Activated T-cell treated with anti-CD3 and anti-CD28 coated beads, Interleukin-2, amount 50 U/mL, for 72 hours (primary cell): ENCODE measurements at regions not wholly inside any gene's neighbourhood (a gene's known extent, or its start where the extent isn't known, plus 50 kb on each side); places are given as distances from the start of the nearest gene placed in this dataset.

Source experiments
- ATAC-seq, 2 donors: fragments of 150-1000 bp; cut with Tn5 transposase; replicated peaks in 1 of 2; 2 replicates each; pipeline ENCODE4 v1.10.0; 2021; ENCODE audit warnings: moderate library complexity in 2 of 2, mild to moderate bottlenecking in 1 of 2
- DNase-seq, 2 donors: peaks; one replicate each; pipeline ENCODE4 v3.0.0; 2021 to 2022; ENCODE audit warnings: mixed read lengths in 1 of 2
- H3K27ac Mint-ChIP-seq: one replicate; pipeline ENCODE4 v1.8.0; 2022; ENCODE audit warnings: mild to moderate bottlenecking, moderate library complexity, mixed read lengths
- H3K27me3 Mint-ChIP-seq: one replicate; pipeline ENCODE4 v1.8.0; 2022; ENCODE audit warnings: low read depth, mixed read lengths
- H3K36me3 Mint-ChIP-seq, 2 donors: one replicate each; pipeline ENCODE4 v1.8.0; 2022; ENCODE audit warnings: mixed read lengths in 2 of 2, mild to moderate bottlenecking in 1 of 2; ENCODE audit not compliant: insufficient read depth in 2 of 2
- H3K4me1 Mint-ChIP-seq: one replicate; pipeline ENCODE4 v1.8.0; 2022; ENCODE audit warnings: low read depth, mixed read lengths
- H3K4me3 Mint-ChIP-seq, 2 donors: one replicate each; pipeline ENCODE4 v1.8.0; 2022; ENCODE audit warnings: mild to moderate bottlenecking in 2 of 2, mixed read lengths in 2 of 2, moderate library complexity in 2 of 2
- H3K9me3 Mint-ChIP-seq, 2 donors: one replicate each; pipeline ENCODE4 v1.8.0; 2022; ENCODE audit warnings: mixed read lengths in 2 of 2

GRCh38 chr18:40494603-40495002, 1460.4 kb upstream of the PIK3C3 start:
- ATAC-seq (no peak), DNase-seq (no peak)
- Mint-ChIP-seq H3K27me3 (no peaks in the 10 kb centered on the region), H3K4me3 (no peak overlapping the region), H3K9me3 (peaks cover 10 to 13% of the 10 kb centered on the region in 2 donors), H3K27ac (no peak overlapping the region), H3K36me3 (peaks cover 0 to 3% of the 10 kb centered on the region in 2 donors), H3K4me1 (no peaks in the 10 kb centered on the region)

GRCh38 chr18:40493316-40493715, 1461.7 kb upstream of the PIK3C3 start:
- no peak for ATAC-seq
- no peak overlapping the region for H3K27ac Mint-ChIP-seq
- H3K4me1 Mint-ChIP-seq: no peaks in the 10 kb centered on the region

DNA sequence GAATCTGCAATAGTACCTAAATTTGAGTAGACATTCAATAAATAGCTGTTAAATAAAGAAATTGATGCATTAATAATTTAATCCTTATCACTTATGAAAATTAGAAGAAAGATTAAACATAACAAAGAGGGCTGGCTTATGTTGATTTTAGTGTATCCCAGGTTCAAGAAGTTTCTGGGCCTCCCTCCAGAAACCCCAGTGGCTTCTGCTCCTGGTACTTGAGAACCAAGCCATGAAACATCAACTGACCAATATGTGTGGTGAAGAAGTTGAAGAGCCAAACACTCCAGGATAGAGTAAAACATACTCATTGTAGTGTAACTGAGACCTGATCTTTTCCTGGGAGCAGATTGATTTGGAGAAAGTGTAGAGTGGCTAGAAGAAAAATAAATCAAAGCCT, 1465.7 kb upstream of the PIK3C3 start:
- no peak overlapping the region for H3K4me3 Mint-ChIP-seq
- H3K9me3 Mint-ChIP-seq: peaks cover 6 to 9% of the 10 kb centered on the region in 2 donors
- no peak for ATAC-seq
- H3K27me3 Mint-ChIP-seq: no peaks in the 10 kb centered on the region
- H3K36me3 Mint-ChIP-seq: no peaks in the 10 kb centered on the region
- H3K27ac Mint-ChIP-seq: no peak overlapping the region
- DNase-seq: no peak
- no peaks in the 10 kb centered on the region for H3K4me1 Mint-ChIP-seq

More at GRCh38 chr18:40493316-40493715, 1461.7 kb upstream of the PIK3C3 start:
- peaks cover 0 to 3% of the 10 kb centered on the region in 2 donors for H3K36me3 Mint-ChIP-seq
- H3K27me3 Mint-ChIP-seq: no peaks in the 10 kb centered on the region
- peaks cover 10 to 14% of the 10 kb centered on the region in 2 donors for H3K9me3 Mint-ChIP-seq
- H3K4me3 Mint-ChIP-seq: no peak overlapping the region
- no peak for DNase-seq

DNA sequence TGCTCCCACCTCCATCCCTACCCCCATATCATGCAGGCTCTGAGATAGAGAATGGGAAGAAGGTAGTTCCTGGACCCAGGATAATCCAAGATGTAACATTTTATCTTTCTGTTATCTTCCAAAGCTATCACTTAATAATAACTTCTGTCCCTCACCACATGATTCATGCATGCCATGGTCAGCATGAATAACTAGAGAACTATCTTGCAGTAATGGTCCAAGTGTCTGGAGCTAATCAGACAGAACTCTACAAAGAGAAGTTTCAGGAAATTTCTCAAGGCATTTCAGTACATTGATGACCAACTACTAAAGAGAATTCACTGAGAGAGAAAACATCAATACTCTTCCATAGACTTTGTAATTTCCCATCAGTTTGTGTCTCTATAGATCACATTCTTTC, 1469.7 kb upstream of the PIK3C3 start:
- no peak for ATAC-seq

GRCh38 chr18:40473221-40474029, 1481.6 kb upstream of the PIK3C3 start:
- ATAC-seq (no peak), DNase-seq (no peak)
- Mint-ChIP-seq H3K27ac (no peak overlapping the region), H3K27me3 (no peaks in the 10 kb centered on the region), H3K9me3 (peaks cover 4 to 13% of the 10 kb centered on the region in 2 donors), H3K4me3 (no peak overlapping the region), H3K36me3 (peaks cover 0 to 2% of the 10 kb centered on the region in 2 donors), H3K4me1 (no peaks in the 10 kb centered on the region)

More for the DNA sequence above, 1469.7 kb upstream of the PIK3C3 start:
- H3K4me1 Mint-ChIP-seq: no peaks in the 10 kb centered on the region
- no peak overlapping the region for H3K4me3 Mint-ChIP-seq
- H3K9me3 Mint-ChIP-seq: peaks cover 6 to 7% of the 10 kb centered on the region in 2 donors
- no peaks in the 10 kb centered on the region for H3K36me3 Mint-ChIP-seq
- no peak for DNase-seq
- H3K27ac Mint-ChIP-seq: no peak overlapping the region
- H3K27me3 Mint-ChIP-seq: no peaks in the 10 kb centered on the region

- H3K27me3 Mint-ChIP-seq: no peaks in the 10 kb centered on the region
- DNase-seq (no peak), ATAC-seq (no peak)
- peaks cover 6 to 10% of the 10 kb centered on the region in 2 donors for H3K9me3 Mint-ChIP-seq
- H3K27ac Mint-ChIP-seq: no peak overlapping the region
- H3K4me3 Mint-ChIP-seq: no peak overlapping the region
- no peaks in the 10 kb centered on the region for H3K4me1 Mint-ChIP-seq
- H3K36me3 Mint-ChIP-seq: no peaks in the 10 kb centered on the region
Observed at GRCh38 chr18:40470723-40471122, 1484.3 kb upstream of the PIK3C3 start.

- ATAC-seq (no peak), DNase-seq (no peak)
- Mint-ChIP-seq H3K27me3 (no peaks in the 10 kb centered on the region), H3K4me3 (no peak overlapping the region), H3K4me1 (no peaks in the 10 kb centered on the region), H3K27ac (no peak overlapping the region), H3K36me3 (no peaks in the 10 kb centered on the region), H3K9me3 (peaks cover 6 to 13% of the 10 kb centered on the region in 2 donors)
Observed at GRCh38 chr18:40469851-40470250, 1485.2 kb upstream of the PIK3C3 start.

DNA sequence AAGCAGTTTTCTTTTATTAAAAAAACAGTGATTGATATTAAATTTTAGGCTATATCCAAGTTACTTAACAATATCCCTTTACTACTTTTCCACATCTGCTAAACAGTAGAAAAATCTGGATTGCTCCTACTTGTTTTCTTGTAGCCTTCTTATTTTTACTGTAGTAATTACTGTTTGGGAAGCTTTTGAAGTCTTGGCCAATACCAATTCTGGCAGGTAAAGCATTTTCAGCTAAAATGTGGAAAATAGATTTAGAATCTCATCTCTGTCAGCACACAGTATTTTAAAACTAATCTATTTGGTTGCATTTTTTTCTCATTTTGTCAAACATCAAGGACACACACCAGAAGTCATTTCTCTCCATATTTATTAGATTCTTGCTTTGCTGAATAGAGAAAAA, 1485.7 kb upstream of the PIK3C3 start:
- Mint-ChIP-seq H3K4me3 (no peak overlapping the region), H3K27me3 (no peaks in the 10 kb centered on the region), H3K4me1 (no peaks in the 10 kb centered on the region), H3K36me3 (no peaks in the 10 kb centered on the region), H3K9me3 (peaks cover 6 to 12% of the 10 kb centered on the region in 2 donors), H3K27ac (no peak overlapping the region)
- ATAC-seq (no peak), DNase-seq (no peak)

DNA sequence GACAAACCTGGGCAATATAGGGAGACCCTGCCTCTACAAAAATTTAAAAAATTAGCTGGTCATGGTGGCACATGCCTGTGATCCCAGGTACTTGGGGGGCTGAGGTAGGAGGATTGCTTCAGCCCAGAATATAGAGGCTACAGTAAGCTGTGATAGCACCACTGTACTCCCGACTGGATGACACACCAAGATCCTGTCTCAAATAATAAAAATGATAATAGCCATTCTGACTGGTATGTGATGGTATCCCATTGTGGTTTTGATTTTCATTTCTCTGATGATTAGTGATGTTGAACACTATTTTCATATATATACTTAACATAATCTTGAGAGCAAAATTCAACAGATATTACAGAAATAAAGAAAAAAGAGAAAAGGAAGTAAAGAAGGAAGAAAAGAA, 1491.0 kb upstream of the PIK3C3 start:
- no peak for ATAC-seq
- no peak overlapping the region for H3K4me3 Mint-ChIP-seq
- H3K4me1 Mint-ChIP-seq: no peaks in the 10 kb centered on the region
- no peak for DNase-seq
- no peak overlapping the region for H3K27ac Mint-ChIP-seq
- peaks cover 5 to 8% of the 10 kb centered on the region in 2 donors for H3K9me3 Mint-ChIP-seq
- H3K36me3 Mint-ChIP-seq: no peaks in the 10 kb centered on the region
- H3K27me3 Mint-ChIP-seq: no peaks in the 10 kb centered on the region

DNA sequence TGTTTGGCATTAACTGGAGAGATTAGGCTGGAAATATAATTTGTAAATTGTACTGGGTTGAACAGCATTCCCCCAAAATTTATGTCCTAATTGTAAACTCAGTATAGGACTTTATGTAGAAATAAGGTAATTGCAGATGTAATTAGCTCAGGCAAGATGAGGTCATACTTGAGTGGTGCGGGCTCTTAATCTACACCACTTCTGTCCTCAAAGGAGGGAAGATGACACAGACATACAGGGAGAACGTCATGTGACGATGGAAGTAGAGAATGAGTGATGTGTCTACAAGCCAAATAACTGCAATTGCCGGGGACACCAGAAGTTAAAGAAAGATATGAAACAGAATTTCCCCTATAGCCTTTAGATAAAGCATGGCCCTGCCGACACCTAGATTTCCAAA, 1501.1 kb upstream of the PIK3C3 start:
- Mint-ChIP-seq H3K36me3 (peaks cover 0 to 2% of the 10 kb centered on the region in 2 donors), H3K4me1 (no peaks in the 10 kb centered on the region), H3K9me3 (peaks cover 12 to 15% of the 10 kb centered on the region in 2 donors), H3K27me3 (no peaks in the 10 kb centered on the region), H3K4me3 (no peak overlapping the region), H3K27ac (no peak overlapping the region)
- ATAC-seq (no peak), DNase-seq (no peak)

GRCh38 chr18:40452599-40452998, 1502.4 kb upstream of the PIK3C3 start:
- peaks cover 8 to 10% of the 10 kb centered on the region in 2 donors for H3K9me3 Mint-ChIP-seq
- H3K27ac Mint-ChIP-seq: no peak overlapping the region
- H3K4me1 Mint-ChIP-seq: no peaks in the 10 kb centered on the region
- no peaks in the 10 kb centered on the region for H3K27me3 Mint-ChIP-seq
- H3K36me3 Mint-ChIP-seq: peaks cover 0 to 2% of the 10 kb centered on the region in 2 donors
- H3K4me3 Mint-ChIP-seq: no peak overlapping the region
- DNase-seq (no peak), ATAC-seq (no peak)

GRCh38 chr18:40450751-40451150, 1504.3 kb upstream of the PIK3C3 start:
- ATAC-seq: no peak
- no peaks in the 10 kb centered on the region for H3K27me3 Mint-ChIP-seq
- peaks cover 3 to 6% of the 10 kb centered on the region in 2 donors for H3K9me3 Mint-ChIP-seq
- DNase-seq: no peak
- H3K4me1 Mint-ChIP-seq: no peaks in the 10 kb centered on the region
- H3K4me3 Mint-ChIP-seq: no peak overlapping the region
- peaks cover 0 to 2% of the 10 kb centered on the region in 2 donors for H3K36me3 Mint-ChIP-seq
- H3K27ac Mint-ChIP-seq: no peak overlapping the region

GRCh38 chr18:40447820-40448219, 1507.2 kb upstream of the PIK3C3 start:
- H3K4me3 Mint-ChIP-seq: no peak overlapping the region
- H3K4me1 Mint-ChIP-seq: no peaks in the 10 kb centered on the region
- ATAC-seq (no peak), DNase-seq (no peak)
- no peaks in the 10 kb centered on the region for H3K27me3 Mint-ChIP-seq
- H3K36me3 Mint-ChIP-seq: no peaks in the 10 kb centered on the region
- H3K9me3 Mint-ChIP-seq: peaks cover 6 to 8% of the 10 kb centered on the region in 2 donors
- no peak overlapping the region for H3K27ac Mint-ChIP-seq

- H3K36me3 Mint-ChIP-seq: no peaks in the 10 kb centered on the region
- DNase-seq (no peak), ATAC-seq (no peak)
- no peak overlapping the region for H3K27ac Mint-ChIP-seq
- H3K27me3 Mint-ChIP-seq: no peaks in the 10 kb centered on the region
- H3K4me3 Mint-ChIP-seq: no peak overlapping the region
- no peaks in the 10 kb centered on the region for H3K4me1 Mint-ChIP-seq
- H3K9me3 Mint-ChIP-seq: peaks cover 4 to 11% of the 10 kb centered on the region in 2 donors
Observed at GRCh38 chr18:40440088-40440487, 1514.9 kb upstream of the PIK3C3 start.
